Right hindlimb (tissue), 1 donor: ENCODE measurements at regions not wholly inside any gene's neighbourhood (a gene's known extent, or its start where the extent isn't known, plus 50 kb on each side); places are given as distances from the start of the nearest gene placed in this dataset.
"Not testable (repeated sequence)": the region's sequence is repeated elsewhere in the genome, so short reads cannot be mapped to it uniquely, and the experiment has no call there.

Source experiments
- DNase-seq: peaks from one replicate; pipeline ENCODE4 v3.0.0-alpha.2; 2018

- no peak for DNase-seq
Measured at GRCh38 chr20:53792946-53793536, 199.4 kb upstream of the ZNF217 start.

GRCh38 chr20:53789989-53790675 is 196.5 kb upstream of the ZNF217 start:
- no peak for DNase-seq

GRCh38 chr20:53788253-53789022 is 194.8 kb upstream of the ZNF217 start:
- no peak for DNase-seq

- DNase-seq, result not testable (repeated sequence)
Measured at GRCh38 chr20:53787491-53787931, 193.9 kb upstream of the ZNF217 start.

- no peak for DNase-seq
Measured at GRCh38 chr20:53786445-53787267, 193.0 kb upstream of the ZNF217 start.

- DNase-seq, result no peak
Measured at GRCh38 chr20:53786071-53786444, 192.4 kb upstream of the ZNF217 start.

GRCh38 chr20:53785320-53785719 is 191.7 kb upstream of the ZNF217 start:
- no peak for DNase-seq

GRCh38 chr20:53783768-53784167 is 190.1 kb upstream of the ZNF217 start:
- DNase-seq, result no peak

- no peak for DNase-seq
Measured at GRCh38 chr20:53782612-53783246, 189.1 kb upstream of the ZNF217 start.

GRCh38 chr20:53779822-53780221 is 186.2 kb upstream of the ZNF217 start:
- DNase-seq, result no peak

GRCh38 chr20:53778736-53779135 is 185.1 kb upstream of the ZNF217 start:
- no peak for DNase-seq

GRCh38 chr20:53778041-53778516 is 184.4 kb upstream of the ZNF217 start:
- no peak for DNase-seq

- not testable (repeated sequence) for DNase-seq
Measured at GRCh38 chr20:53777402-53777801, 183.8 kb upstream of the ZNF217 start.

- DNase-seq, result no peak
Measured at GRCh38 chr20:53776858-53777257, 183.2 kb upstream of the ZNF217 start.

GRCh38 chr20:53774461-53775203 is 181.0 kb upstream of the ZNF217 start:
- DNase-seq, result peak; percentile 83

- DNase-seq, result no peak
Measured at GRCh38 chr20:53773792-53774401, 180.3 kb upstream of the ZNF217 start.

GRCh38 chr20:53773066-53773791 is 179.6 kb upstream of the ZNF217 start:
- not testable (repeated sequence) for DNase-seq

GRCh38 chr20:53769041-53769440 is 175.4 kb upstream of the ZNF217 start:
- DNase-seq, result no peak

- DNase-seq, result no peak
Measured at GRCh38 chr20:53768329-53768728, 174.7 kb upstream of the ZNF217 start.

- no peak for DNase-seq
Measured at GRCh38 chr20:53767206-53767930, 173.7 kb upstream of the ZNF217 start.
